ENCODE measurements at regions not wholly inside any gene's neighbourhood (a gene's known extent, or its start where the extent isn't known, plus 50 kb on each side); places are given as distances from the start of the nearest gene placed in this dataset.

- Histone ChIP-seq H3K36me3 (replicated peaks in 1 of 2; ENCODE audit: control insufficient read depth in 1 of 2, insufficient read depth in 2 of 2, low read length in 1 of 2) (no peaks in the 10 kb centered on the region), H3K27me3 (ENCODE audit: insufficient read depth) (no peaks in the 10 kb centered on the region), H2AFZ (ENCODE audit: low read depth) (no peak overlapping the region), H3K4me1 (ENCODE audit: control insufficient read depth in 1 of 2, insufficient read depth in 2 of 2, low read depth in 1 of 2, low read length in 1 of 2) (peaks cover 0 to 11% of the 10 kb centered on the region in 2 experiments; a peak in 2 of 4 replicates), H3K79me2 (ENCODE audit: insufficient read depth) (no peaks in the 10 kb centered on the region), H3K4me2 (no peak overlapping the region), H3K9me2 (no peaks in the 10 kb centered on the region), H3K27ac (ENCODE audit: low read depth in 2 of 2, low read length in 1 of 2) (no peak overlapping the region), H3K9me3 (no peaks in the 10 kb centered on the region), H3K4me3 (ENCODE audit: low read depth in 2 of 2, low read length in 1 of 2) (no peak overlapping the region), H3K9ac (no peak overlapping the region), H4K20me1 (ENCODE audit: insufficient read depth) (no peaks in the 10 kb centered on the region), H3F3A (replicated peaks; ENCODE audit: insufficient read depth) (no peaks in the 10 kb centered on the region)
- TF ChIP-seq FOXM1 (IDR thresholded peaks at IDR 0.05; ENCODE audit: low read depth) (no peak), SMC3 (IDR thresholded peaks at IDR 0.05; ENCODE audit: low read depth, low read length) (no peak), MXI1 (IDR thresholded peaks at IDR 0.05; ENCODE audit: low read depth, low read length) (no peak), TEAD4 (IDR thresholded peaks at IDR 0.05; ENCODE audit: borderline replicate concordance, insufficient read depth) (no peak), IRF3 (IDR thresholded peaks at IDR 0.05; ENCODE audit: low read depth, low read length) (no peak), GATA2 (CRISPR knock-in tag; IDR thresholded peaks at IDR 0.05) (no peak), JUND (IDR thresholded peaks at IDR 0.05) (no peak), YY1 (IDR thresholded peaks at IDR 0.05; ENCODE audit: low read depth) (no peak), FOSL2 (IDR thresholded peaks at IDR 0.05; ENCODE audit: borderline replicate concordance, low read depth) (no peak)
- ChIA-PET POLR2A (no interaction called here), CTCF (interaction anchor here (0.9 to 2.1 kb wide), 2 partner anchors 28 to 29 kb away, joined by 3 to 8 read pairs; no protein-coding TSS in a partner anchor)
- DNase-seq, result no peak
- WGBS (ENCODE audit: low lambda C conversion rate), result 25% methylated on average over 2 of the region's 2 CpGs
Observed at GRCh38 chr15:53840681-53841080, 81.2 kb upstream of the WDR72 start.

- POLR2A ChIA-PET, result no interaction called here
- CTCF ChIA-PET, result interaction anchor here (1.0 kb wide), 3 partner anchors 37 to 1598 kb away, joined by 3 to 4 read pairs (median 3); no protein-coding TSS in a partner anchor
- H3K4me3 ChIP-seq (ENCODE audit: low read depth in 2 of 2, low read length in 1 of 2), result no peak overlapping the region
Observed at GRCh38 chr15:53837263-53837662, 77.8 kb upstream of the WDR72 start.

More at GRCh38 chr15:53837263-53837662, 77.8 kb upstream of the WDR72 start:
- Histone ChIP-seq H4K20me1 (ENCODE audit: insufficient read depth) (no peaks in the 10 kb centered on the region), H3K27ac (ENCODE audit: low read depth in 2 of 2, low read length in 1 of 2) (peak overlapping the region in 1 of 2 experiments; percentile 99; a peak in 2 of 4 replicates), H3K9me3 (no peaks in the 10 kb centered on the region), H3K4me2 (no peak overlapping the region), H3K79me2 (ENCODE audit: insufficient read depth) (no peaks in the 10 kb centered on the region), H3K9me2 (no peaks in the 10 kb centered on the region), H3K4me1 (ENCODE audit: control insufficient read depth in 1 of 2, insufficient read depth in 2 of 2, low read depth in 1 of 2, low read length in 1 of 2) (peaks cover 0 to 27% of the 10 kb centered on the region in 2 experiments; a peak in 2 of 4 replicates), H3F3A (replicated peaks; ENCODE audit: insufficient read depth) (no peaks in the 10 kb centered on the region), H3K27me3 (ENCODE audit: insufficient read depth) (no peaks in the 10 kb centered on the region), H2AFZ (ENCODE audit: low read depth) (no peak overlapping the region), H3K36me3 (replicated peaks in 1 of 2; ENCODE audit: control insufficient read depth in 1 of 2, insufficient read depth in 2 of 2, low read length in 1 of 2) (no peaks in the 10 kb centered on the region), H3K9ac (no peak overlapping the region)
- TF ChIP-seq SMC3 (IDR thresholded peaks at IDR 0.05; ENCODE audit: low read depth, low read length), result no peak
- TF ChIP-seq CTCF (IDR thresholded peaks at IDR 0.05), result no peak
- no peak for TF ChIP-seq FOSL2 (IDR thresholded peaks at IDR 0.05; ENCODE audit: borderline replicate concordance, low read depth)
- no peak for TF ChIP-seq RCOR1 (IDR thresholded peaks at IDR 0.05; ENCODE audit: low read length)
- no peak for TF ChIP-seq IRF3 (IDR thresholded peaks at IDR 0.05; ENCODE audit: low read depth, low read length)
- 9% methylated on average over 3 of the region's 3 CpGs for WGBS (ENCODE audit: low lambda C conversion rate)
- DNase-seq, result no peak

All from SK-N-SH (cell line).